WI38 (cell line): ENCODE measurements at regions not wholly inside any gene's neighbourhood (a gene's known extent, or its start where the extent isn't known, plus 50 kb on each side); places are given as distances from the start of the nearest gene placed in this dataset.

Source experiments
- H3K4me3 ChIP-seq: 2 replicates; pipeline ENCODE4 v1.5.1; 2011; ENCODE audit warnings: low read depth, mild to moderate bottlenecking, control low read depth, low read length
- CTCF ChIP-seq: IDR thresholded peaks from 2 replicates; pipeline ENCODE4 v1.5.1; 2012; ENCODE audit warnings: low read depth, mild to moderate bottlenecking, control low read depth, low read length

GRCh38 chr5:158303883-158304282 is 444.9 kb upstream of the CLINT1 start:
- TF ChIP-seq CTCF: no peak
- no peak overlapping the region for H3K4me3 ChIP-seq

GRCh38 chr5:158303275-158303674 is 444.3 kb upstream of the CLINT1 start:
- no peak overlapping the region for H3K4me3 ChIP-seq
- no peak for TF ChIP-seq CTCF

GRCh38 chr5:158302029-158302428 is 443.1 kb upstream of the CLINT1 start:
- no peak for TF ChIP-seq CTCF

GRCh38 chr5:158301186-158301585 is 442.2 kb upstream of the CLINT1 start:
- no peak overlapping the region for H3K4me3 ChIP-seq
- no peak for TF ChIP-seq CTCF

More at GRCh38 chr5:158302029-158302428, 443.1 kb upstream of the CLINT1 start:
- no peak overlapping the region for H3K4me3 ChIP-seq

- no peak for TF ChIP-seq CTCF
- H3K4me3 ChIP-seq: no peak overlapping the region
Measured at GRCh38 chr5:158300256-158300655, 441.3 kb upstream of the CLINT1 start.

- TF ChIP-seq CTCF: no peak
Measured at GRCh38 chr5:158297002-158297527, 438.1 kb upstream of the CLINT1 start.

GRCh38 chr5:158294701-158295100 is 435.8 kb upstream of the CLINT1 start:
- no peak overlapping the region for H3K4me3 ChIP-seq
- no peak for TF ChIP-seq CTCF

More at GRCh38 chr5:158297002-158297527, 438.1 kb upstream of the CLINT1 start:
- no peak overlapping the region for H3K4me3 ChIP-seq
